GM21786 (cell line): ENCODE measurements at regions not wholly inside any gene's neighbourhood (a gene's known extent, or its start where the extent isn't known, plus 50 kb on each side); places are given as distances from the start of the nearest gene placed in this dataset.
"Not testable (repeated sequence)": the region's sequence is repeated elsewhere in the genome, so short reads cannot be mapped to it uniquely, and the experiment has no call there.

Experiments
- ATAC-seq: cut with Tn5 transposase; IDR thresholded peaks from one replicate; pipeline ENCODE4 v1.9.1; 2021; ENCODE audit not compliant: unreplicated experiment

DNA sequence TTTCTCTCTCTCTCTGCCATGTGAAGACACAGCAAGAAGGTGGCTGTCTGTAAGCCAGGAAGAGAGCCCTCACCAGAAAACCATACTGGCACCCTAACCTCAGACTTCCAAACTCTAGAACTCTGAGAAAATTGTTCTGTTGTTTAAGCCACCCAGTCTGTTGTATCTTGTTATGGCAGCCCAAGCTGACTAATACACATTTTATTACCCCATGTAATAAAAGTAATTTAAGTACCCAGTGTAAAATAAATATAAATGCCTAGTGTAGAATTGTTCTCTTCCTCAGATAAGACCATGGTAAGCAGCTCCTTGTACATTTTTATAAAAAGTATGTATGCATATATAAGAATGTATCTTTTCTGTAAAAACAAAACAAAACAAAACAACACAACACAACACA lies 119.7 kb downstream of the DTL start:
- ATAC-seq, result no peak

DNA sequence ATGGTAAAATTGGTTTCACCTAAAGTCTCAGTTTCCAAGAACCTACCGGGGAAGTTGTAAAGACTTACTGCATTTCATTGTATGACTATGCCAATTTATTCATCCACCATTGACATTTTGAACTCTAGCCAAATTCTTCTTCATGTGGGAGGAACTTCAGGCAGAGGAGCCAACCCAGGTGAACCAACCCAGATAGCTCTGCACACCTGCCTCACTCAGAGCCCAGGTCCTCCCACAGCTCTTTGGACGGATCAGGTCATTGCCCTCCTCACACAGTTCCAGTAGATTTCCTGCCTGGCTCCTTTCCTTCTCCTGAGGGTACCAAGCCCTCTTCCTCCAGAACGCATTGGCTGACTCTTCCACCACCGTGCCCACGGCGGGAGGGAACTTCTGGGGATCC lies 121.7 kb downstream of the DTL start:
- ATAC-seq, result no peak

GRCh38 chr1:212158912-212159796 lies 123.6 kb downstream of the DTL start:
- ATAC-seq, result peak; percentile 61

DNA sequence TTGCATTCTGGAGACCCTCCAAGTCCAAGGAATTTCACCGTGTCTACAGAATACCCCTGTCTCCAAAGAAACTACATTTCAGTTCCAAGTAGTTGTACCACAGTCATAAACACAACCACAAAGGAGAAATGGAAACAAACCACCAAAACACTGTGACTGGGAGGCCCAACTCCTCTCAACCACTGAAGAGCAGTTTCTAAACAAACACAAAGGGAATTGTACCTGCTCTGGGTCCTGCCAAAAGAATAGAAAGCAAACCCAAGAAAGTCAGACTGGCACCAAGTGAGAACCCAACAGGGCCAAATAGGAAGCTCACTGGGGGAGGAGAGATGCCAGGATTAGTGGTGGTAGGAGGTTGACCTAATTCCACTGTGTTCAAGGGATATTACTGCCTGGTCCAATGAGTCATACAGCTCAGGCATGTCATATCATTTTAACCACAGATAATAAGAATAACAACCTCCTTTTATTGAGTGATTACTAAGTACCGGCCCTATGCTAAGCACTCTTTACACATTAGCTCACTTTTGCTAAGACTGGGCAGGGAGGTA lies 123.9 kb upstream of the PPP2R5A start:
- no peak for ATAC-seq

DNA sequence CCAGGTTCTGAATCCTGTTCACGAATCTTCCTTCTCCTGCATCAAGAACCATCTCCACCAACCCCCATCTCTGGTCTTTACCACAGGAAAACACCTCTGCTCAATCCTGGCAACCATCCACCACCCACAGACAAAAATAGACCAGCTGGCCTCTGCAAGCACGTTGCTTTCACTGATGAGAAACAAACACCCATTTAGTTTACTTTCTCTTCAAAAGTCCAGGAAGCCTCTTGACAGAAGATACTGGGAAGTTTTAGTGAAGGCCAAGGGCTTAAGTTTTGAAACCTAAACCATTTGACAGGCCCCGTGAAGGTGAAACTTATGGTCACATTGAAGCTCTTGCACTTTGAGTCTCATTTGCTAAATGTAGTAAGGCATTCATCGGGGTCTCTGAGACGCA lies 122.6 kb upstream of the PPP2R5A start:
- ATAC-seq, result peak; percentile 40

GRCh38 chr1:212164095-212164872 lies 120.9 kb upstream of the PPP2R5A start:
- no peak for ATAC-seq

DNA sequence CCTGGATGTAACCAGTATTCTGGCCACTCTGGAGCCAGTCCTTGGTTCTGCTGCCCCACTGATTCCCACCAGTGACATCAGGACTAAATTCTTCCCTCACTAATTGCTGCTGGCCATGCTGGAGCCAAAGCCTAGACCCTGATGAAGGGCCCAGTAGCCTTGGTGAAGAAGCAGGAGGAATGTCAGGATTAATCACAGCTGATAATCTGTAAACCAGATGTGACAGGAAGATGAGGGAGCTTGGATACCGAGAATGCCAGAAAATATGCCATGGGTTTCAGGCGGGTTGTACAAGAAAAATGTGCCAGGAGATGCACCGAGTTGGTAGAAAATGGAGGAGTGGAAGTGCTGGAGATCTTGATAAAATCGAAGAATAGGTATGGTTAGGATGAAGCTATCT lies 119.0 kb upstream of the PPP2R5A start:
- ATAC-seq, result no peak

DNA sequence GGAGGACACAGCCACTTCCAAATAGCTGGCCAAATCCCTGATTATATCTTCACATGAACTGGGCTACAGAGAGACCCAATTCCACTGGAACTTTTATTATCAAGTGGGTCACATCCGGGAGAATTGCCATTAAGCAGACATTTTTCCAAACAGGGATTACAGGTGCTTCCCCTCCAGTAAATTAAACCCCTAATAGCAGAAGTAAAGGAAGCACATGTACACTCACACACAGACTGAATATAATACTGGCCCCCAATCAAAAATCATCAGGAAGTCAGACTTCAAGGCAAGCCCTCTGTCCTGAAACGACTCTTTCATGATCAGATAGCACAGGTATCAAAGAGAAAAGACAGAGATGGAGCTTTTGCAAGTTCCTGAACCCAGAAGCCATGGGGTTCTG lies 118.6 kb upstream of the PPP2R5A start:
- ATAC-seq, result no peak

GRCh38 chr1:212167098-212167497 lies 118.1 kb upstream of the PPP2R5A start:
- no peak for ATAC-seq

GRCh38 chr1:212173567-212173966 lies 111.6 kb upstream of the PPP2R5A start:
- no peak for ATAC-seq

GRCh38 chr1:212174295-212174694 lies 110.9 kb upstream of the PPP2R5A start:
- not testable (repeated sequence) for ATAC-seq

DNA sequence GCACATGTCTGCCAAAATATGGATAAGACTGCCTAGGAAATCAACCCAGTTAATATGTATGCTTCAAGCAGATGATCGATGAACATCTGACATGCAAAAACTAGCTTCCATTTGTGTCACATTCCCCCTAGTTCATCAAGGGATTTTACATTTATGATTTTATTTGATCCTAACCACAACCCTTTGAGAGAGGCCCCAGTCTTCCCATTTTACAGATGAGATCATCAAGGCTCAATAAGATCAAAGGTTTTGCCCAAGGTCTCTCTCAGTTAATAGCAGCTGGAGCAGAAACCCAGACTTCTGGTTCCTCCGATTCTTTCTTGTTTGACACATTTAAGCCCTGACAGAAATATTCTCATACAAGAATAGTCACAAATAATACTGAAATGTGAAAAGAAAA lies 107.7 kb upstream of the PPP2R5A start:
- ATAC-seq, result no peak

- no peak for ATAC-seq
Observed at GRCh38 chr1:212178851-212179250, 106.4 kb upstream of the PPP2R5A start.

DNA sequence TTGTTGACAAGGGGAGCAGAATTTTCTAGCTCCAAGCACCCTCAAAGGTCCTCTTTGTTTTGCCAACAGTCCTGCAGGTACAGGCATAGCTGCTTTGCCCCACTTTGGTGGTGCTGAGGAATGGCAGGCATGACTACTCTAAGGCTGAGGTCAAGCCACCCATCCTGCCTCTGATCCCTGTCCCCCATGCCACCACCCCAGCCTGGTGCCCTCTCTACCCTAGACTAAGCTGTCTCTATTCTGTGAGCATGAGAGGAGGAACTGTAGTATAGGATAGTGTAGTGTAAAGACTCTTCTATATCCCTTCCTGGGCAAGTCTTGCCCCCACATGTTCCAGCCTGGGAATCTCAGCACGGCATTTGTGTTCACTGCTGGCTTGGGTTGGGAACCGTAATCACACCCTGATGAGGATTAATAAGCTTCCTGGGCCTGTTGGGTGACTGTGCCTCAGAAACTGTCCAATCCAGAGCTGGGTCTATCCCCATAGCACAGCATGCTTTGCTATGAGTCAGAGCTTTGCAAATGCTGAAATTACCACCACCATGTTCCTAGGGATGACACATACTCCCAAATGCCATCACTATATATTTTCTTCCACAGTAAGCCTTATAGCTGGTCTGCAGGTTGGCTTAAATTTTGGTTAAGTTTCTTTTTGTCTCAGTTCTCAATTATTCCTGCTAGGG lies 105.7 kb upstream of the PPP2R5A start:
- ATAC-seq, result no peak

DNA sequence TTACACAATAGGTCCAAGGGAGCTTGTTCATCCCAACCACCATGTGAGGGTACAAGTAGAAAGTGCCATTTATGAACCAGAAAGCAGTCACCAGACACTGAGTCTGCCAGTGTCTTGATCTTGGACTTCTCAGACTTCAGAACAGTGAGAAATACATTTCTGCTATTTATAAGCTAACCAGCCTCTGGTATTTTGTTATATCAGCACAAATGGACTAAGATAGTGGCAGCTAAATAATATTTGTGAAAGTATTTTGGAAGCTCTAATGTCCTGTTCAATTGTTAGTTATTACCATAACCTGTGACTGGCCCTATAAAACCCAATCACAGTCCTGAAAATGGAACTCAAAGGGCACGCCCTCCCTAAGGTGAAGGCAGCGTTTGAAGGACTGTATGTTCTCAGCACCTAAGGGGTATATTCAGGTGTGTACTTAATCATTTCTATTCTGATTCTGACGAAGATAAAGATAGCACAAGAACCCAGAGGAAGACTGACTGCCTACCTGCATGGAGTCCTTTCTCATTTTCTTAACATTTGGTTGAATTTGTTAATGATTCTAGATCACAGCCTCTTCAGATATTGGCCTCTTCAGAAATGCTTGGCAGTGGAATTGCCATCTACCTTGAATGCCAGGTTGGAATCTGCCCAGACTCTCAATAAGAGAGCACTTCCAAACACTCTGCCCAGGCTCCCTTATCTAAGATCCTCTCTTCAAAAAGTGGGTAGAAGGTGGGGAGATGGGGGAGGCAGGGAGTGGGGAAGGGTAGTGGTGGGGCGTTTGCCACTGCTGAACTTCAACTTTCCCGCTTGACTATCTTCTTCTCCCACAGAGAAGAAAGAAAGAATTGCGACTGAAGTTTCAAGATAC lies 104.0 kb upstream of the PPP2R5A start:
- no peak for ATAC-seq

DNA sequence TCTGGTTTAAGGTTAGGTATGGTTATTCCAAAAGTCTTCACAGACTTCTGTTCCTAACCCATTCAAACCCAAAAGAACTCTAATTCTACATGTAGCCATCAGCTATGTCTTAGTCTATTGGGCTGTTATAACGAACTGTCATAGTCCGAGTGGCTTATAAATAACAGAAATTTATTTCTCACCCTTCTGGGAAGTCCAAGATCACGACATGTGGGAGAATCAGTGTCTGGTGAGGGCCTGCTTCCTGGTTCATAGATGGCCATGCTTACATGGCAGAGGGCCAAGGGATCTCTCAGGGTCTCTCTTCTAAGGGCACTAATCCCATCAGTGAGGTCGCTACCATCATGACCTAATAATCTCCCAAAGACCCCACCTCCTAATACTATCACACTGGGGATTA lies 103.0 kb upstream of the PPP2R5A start:
- ATAC-seq, result no peak

- no peak for ATAC-seq
Observed at GRCh38 chr1:212182579-212182978, 102.6 kb upstream of the PPP2R5A start.

GRCh38 chr1:212186427-212187207 lies 98.6 kb upstream of the PPP2R5A start:
- ATAC-seq, result peak; percentile 97

DNA sequence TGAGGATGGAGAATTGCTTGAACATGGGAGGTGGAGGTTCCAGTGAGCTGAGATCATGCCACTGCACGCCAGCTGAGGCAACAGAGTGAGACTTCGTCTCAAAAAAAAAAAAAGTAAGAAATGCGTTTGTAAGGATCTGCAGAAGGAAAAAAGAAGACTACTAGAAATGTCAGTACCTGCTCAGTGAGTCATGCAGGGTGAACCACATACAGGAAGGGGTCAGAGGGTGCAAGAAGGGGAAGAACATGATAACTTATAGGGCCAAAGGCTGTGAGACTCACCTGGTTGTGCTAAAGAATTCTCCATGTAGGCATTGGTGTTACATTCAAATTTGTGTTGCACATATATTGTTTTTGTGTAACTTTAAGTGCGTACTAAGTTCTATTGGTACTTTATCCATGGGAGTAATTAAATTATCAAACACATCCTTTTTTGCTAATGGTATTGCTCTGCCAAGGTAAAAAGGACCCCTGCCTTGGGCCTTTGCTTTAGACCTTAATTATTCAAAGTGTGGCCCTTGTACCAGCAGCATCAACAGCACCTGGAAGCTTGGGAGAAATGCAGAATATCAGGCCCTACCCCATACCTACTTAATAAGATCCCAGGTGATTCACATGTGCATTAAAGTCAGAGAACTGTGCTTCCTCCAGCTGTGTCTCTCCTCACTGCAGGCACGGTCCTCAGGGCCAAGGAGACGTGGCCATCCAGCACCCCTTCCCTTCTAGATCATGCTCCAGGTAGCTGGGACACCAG lies 96.4 kb upstream of the PPP2R5A start:
- no peak for ATAC-seq
